ENCODE measurements at regions not wholly inside any gene's neighbourhood (a gene's known extent, or its start where the extent isn't known, plus 50 kb on each side); places are given as distances from the start of the nearest gene placed in this dataset.
"Not testable (repeated sequence)": the region's sequence is repeated elsewhere in the genome, so short reads cannot be mapped to it uniquely, and the experiment has no call there.

- DNase-seq (ENCODE audit: low read depth, low spot score), result not testable (repeated sequence)
These were observed 948.6 kb upstream of the TPTE start for GRCh38 chr21:9572782-9573181.

DNA sequence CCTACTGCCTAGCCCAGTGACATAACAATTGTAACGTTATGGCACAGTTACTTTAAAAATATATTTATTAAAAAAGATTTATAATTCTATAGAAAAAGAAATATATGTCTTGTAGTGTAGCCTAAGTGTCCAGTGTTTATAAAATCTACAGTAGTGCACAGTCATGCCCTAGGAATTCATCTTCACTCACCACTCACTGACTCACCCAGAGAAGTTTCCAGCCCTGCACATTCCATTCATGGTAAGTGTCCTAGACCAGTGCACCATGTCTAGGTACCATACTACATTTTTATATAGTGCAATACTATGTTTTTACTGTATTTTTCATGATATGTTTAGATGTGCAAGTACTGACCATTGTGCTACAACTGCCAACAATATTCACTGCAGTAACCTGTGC is 947.9 kb upstream of the TPTE start:
- DNase-seq (ENCODE audit: low read depth, low spot score), result not testable (repeated sequence)

DNA sequence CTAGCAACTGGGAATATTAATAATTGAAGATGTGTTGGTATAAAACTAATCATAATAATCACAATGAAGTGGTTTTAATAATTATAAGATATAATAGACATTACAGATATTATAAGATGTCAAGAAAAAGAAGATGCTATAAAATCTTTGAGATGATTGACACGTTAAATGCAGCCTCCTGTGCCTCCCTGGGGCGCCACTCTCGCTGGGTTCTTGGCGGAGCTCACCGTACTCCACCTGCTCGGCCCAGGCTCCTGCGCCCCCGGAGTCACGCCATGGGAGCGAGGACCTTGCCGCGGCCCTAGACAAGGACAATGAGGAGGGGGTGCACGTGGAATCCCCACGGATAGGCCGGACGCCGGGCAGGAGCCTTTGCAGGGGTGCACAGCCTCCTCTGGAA is 942.1 kb upstream of the TPTE start:
- not testable (repeated sequence) for DNase-seq (ENCODE audit: low read depth, low spot score)

- not testable (repeated sequence) for DNase-seq (ENCODE audit: low read depth, low spot score)
These were observed 933.4 kb upstream of the TPTE start for GRCh38 chr21:9587941-9588340.

DNA sequence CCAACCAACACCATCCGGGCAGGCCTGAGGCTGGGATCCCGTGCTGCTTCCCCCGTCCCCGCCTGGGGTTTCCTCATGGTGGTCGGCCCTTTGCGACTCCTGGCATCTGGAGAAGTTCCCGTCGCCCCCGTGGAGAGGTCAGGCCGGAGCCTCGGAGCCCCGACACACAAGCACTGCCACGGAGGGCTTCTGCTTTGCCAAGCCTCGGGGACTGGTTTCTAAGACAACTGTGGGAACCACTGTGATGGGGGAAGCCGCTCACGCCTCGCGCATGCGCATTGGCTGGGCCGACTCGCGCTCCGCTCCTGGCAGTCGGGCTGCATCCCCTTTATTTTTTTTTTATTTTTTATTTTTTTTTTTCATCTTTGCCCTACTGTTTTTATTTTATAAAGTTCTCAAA is 928.8 kb upstream of the TPTE start:
- DNase-seq (ENCODE audit: low read depth, low spot score), result not testable (repeated sequence)

- not testable (repeated sequence) for DNase-seq (ENCODE audit: low read depth, low spot score)
These were observed 927.7 kb upstream of the TPTE start for GRCh38 chr21:9593646-9594045.

- DNase-seq (ENCODE audit: low read depth, low spot score), result not testable (repeated sequence)
These were observed 907.4 kb upstream of the TPTE start for GRCh38 chr21:9614011-9614410.

DNA sequence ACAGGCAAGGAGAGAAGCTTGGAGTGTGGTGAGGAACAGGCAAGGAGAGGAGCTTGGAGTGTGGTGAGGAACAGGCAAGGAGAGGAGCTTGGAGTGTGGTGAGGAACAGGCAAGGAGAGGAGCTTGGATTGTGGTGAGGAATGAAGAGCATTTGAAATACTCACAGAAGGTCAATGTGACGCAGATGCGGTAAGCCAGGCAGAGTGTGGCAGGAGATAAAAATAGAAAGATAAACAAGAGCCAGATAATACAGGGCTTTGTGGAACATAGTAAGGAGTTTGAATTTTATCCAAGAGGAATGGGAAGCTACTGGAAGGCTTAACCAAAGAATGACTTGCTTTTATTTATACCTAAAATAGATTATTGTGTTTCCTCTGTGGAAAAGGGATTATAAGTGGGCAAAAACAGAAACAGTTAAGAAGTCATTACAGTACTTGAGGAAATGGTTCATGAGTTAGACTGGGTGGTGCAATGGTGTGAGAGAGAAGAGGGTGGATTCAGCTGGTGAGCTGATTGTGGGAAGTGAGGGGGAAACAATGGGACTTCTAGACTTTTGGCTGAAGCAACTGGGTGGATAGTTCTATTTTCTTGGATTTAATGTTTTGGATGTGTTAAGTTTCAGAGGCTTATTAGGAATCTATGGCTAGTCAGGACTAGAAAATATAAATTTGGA is 900.1 kb upstream of the TPTE start:
- DNase-seq (ENCODE audit: low read depth, low spot score), result not testable (repeated sequence)

- DNase-seq (ENCODE audit: low read depth, low spot score), result not testable (repeated sequence)
These were observed 893.3 kb upstream of the TPTE start for GRCh38 chr21:9628051-9628450.

GRCh38 chr21:9647409-9647808 is 874.0 kb upstream of the TPTE start:
- not testable (repeated sequence) for DNase-seq (ENCODE audit: low read depth, low spot score)

- not testable (repeated sequence) for DNase-seq (ENCODE audit: low read depth, low spot score)
These were observed 873.1 kb upstream of the TPTE start for GRCh38 chr21:9648331-9648730.

GRCh38 chr21:9648947-9649720 is 872.2 kb upstream of the TPTE start:
- DNase-seq (ENCODE audit: low read depth, low spot score), result not testable (repeated sequence)

- DNase-seq (ENCODE audit: low read depth, low spot score), result not testable (repeated sequence)
These were observed 868.6 kb upstream of the TPTE start for GRCh38 chr21:9652819-9653218.

- DNase-seq (ENCODE audit: low read depth, low spot score), result not testable (repeated sequence)
These were observed 866.2 kb upstream of the TPTE start for GRCh38 chr21:9655221-9655620.

GRCh38 chr21:9656455-9656854 is 864.9 kb upstream of the TPTE start:
- not testable (repeated sequence) for DNase-seq (ENCODE audit: low read depth, low spot score)

GRCh38 chr21:9657779-9658178 is 863.6 kb upstream of the TPTE start:
- DNase-seq (ENCODE audit: low read depth, low spot score), result not testable (repeated sequence)

DNA sequence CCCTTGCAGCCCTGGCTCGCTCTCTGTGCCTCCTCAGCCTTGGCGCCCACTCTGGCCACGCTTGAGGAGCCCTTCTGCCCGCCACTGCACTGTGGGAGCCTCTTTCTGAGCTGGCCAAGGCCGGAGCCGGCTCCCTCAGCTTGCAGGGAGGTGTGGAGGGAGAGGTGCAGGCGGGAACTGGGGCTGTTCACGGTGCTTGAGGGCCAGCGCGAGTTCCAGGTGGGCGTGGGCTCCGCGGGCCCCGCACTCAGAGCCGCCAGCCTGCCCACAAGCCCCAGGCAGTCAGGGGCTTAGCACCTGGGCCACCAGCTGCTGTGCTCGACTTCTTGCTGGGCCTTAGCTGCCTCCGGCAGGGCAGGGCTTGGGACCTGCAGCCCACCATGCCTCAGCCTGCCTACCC is 861.5 kb upstream of the TPTE start:
- DNase-seq (ENCODE audit: low read depth, low spot score), result not testable (repeated sequence)

- DNase-seq (ENCODE audit: low read depth, low spot score), result not testable (repeated sequence)
These were observed 857.3 kb upstream of the TPTE start for GRCh38 chr21:9663914-9664729.

GRCh38 chr21:9675811-9676210 is 845.6 kb upstream of the TPTE start:
- not testable (repeated sequence) for DNase-seq (ENCODE audit: low read depth, low spot score)

- DNase-seq (ENCODE audit: low read depth, low spot score), result not testable (repeated sequence)
These were observed 842.4 kb upstream of the TPTE start for GRCh38 chr21:9679029-9679428.

DNA sequence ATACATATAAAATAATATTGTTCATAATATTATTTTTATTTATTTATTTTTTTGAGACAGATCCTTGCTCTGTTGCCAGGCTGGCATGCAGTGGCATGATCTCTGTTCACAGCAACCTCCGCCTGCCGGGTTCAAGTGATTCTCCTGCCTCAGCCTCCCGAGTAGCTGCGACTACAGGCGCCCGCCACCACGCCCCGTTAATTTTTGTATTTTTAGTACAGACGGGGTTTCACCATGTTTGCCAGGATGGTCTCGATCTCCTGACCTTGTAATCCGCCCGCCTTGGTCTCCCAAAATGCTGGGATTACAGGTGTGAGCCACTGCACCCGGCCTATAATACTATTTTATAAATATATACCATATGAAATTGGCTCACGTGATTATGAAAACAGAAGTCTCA is 832.4 kb upstream of the TPTE start:
- not testable (repeated sequence) for DNase-seq (ENCODE audit: low read depth, low spot score)

DNA sequence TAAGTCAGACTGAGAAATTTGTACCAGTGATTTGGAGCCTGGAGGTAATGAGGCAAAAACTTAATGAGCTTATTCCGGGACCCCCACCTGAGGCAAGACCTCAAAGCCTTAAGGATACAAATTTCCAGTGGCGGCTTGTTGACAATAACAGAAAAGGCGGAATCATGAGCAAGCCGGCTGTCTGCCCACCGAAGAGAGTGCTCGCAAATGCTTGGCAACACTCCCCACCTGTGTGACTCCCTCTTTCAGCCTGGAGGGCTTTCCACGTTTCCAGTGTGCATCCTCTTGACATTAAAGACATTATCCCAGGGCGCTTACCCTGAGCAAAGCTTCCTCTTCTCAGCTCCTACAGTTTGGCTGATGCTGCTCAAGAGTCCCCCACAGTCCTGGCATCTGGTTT is 830.4 kb upstream of the TPTE start:
- not testable (repeated sequence) for DNase-seq (ENCODE audit: low read depth, low spot score)

Measured in brain pericyte (primary cell).